GM23338 (cell line): ENCODE measurements at regions not wholly inside any gene's neighbourhood (a gene's known extent, or its start where the extent isn't known, plus 50 kb on each side); places are given as distances from the start of the nearest gene placed in this dataset.

Source experiments
- ATAC-seq: fragments of 200-7000 bp; cut with Tn5 transposase; 3 replicates; pipeline ENCODE4 v1.9.1; 2020
- DNase-seq: peaks from one replicate; pipeline ENCODE4 v3.0.0-alpha.2; 2015; ENCODE audit warnings: low spot score
- H2AFZ ChIP-seq: fragments of 200-600 bp; sonication (generic); 2 replicates; pipeline ENCODE4 v1.8.0; 2016; ENCODE audit warnings: antibody characterized with exemption, mild to moderate bottlenecking, moderate library complexity
- H3F3A ChIP-seq: fragments of 200-600 bp; sonication (generic); replicated peaks from 2 replicates; pipeline ENCODE4 v1.8.0; 2017; ENCODE audit warnings: antibody characterized with exemption, mixed run types, low read depth
- H3K27ac ChIP-seq: fragments of 200-600 bp; sonication (generic); 2 replicates; pipeline ENCODE4 v1.6.1; 2016; ENCODE audit warnings: low read depth
- H3K27me3 ChIP-seq: fragments of 200-600 bp; sonication (generic); 2 replicates; pipeline ENCODE4 v1.8.0; 2016; ENCODE audit warnings: mild to moderate bottlenecking, mixed run types, moderate library complexity; ENCODE audit not compliant: insufficient read depth
- H3K36me3 ChIP-seq: fragments of 200-600 bp; sonication (generic); 2 replicates; pipeline ENCODE4 v1.8.0; 2016; ENCODE audit warnings: mild to moderate bottlenecking; ENCODE audit not compliant: insufficient read depth
- H3K4me1 ChIP-seq: fragments of 200-600 bp; sonication (generic); 2 replicates; pipeline ENCODE4 v1.8.0; 2016; ENCODE audit warnings: mild to moderate bottlenecking, moderate library complexity; ENCODE audit not compliant: insufficient read depth
- H3K4me2 ChIP-seq: fragments of 200-600 bp; sonication (generic); 2 replicates; pipeline ENCODE4 v1.7.1; 2017; ENCODE audit warnings: mixed run types
- H3K4me3 ChIP-seq: fragments of 200-600 bp; sonication (generic); 2 replicates; pipeline ENCODE4 v1.6.1; 2016; ENCODE audit warnings: mixed run types
- H3K79me2 ChIP-seq: fragments of 200-600 bp; sonication (generic); replicated peaks from 2 replicates; pipeline ENCODE4 v1.8.0; 2017; ENCODE audit warnings: mild to moderate bottlenecking; ENCODE audit not compliant: insufficient read depth
- H3K9me2 ChIP-seq: fragments of 200-600 bp; sonication (generic); 2 replicates; pipeline ENCODE4 v1.8.0; 2017; ENCODE audit not compliant: insufficient read depth
- H4K20me1 ChIP-seq: fragments of 200-600 bp; sonication (generic); replicated peaks from 2 replicates; pipeline ENCODE4 v1.8.0; 2017; ENCODE audit warnings: mild to moderate bottlenecking; ENCODE audit not compliant: insufficient read depth
- H3K27ac Mint-ChIP-seq: 2 replicates; pipeline ENCODE4 v1.8.0; 2020; ENCODE audit warnings: inconsistent platforms, mild to moderate bottlenecking, moderate library complexity, mixed read lengths
- H3K27me3 Mint-ChIP-seq: 3 replicates; pipeline ENCODE4 v1.8.0; 2022; ENCODE audit warnings: low read depth, mild to moderate bottlenecking, moderate library complexity, mixed read lengths, inconsistent platforms; ENCODE audit not compliant: insufficient read depth, poor library complexity
- H3K36me3 Mint-ChIP-seq: 3 replicates; pipeline ENCODE4 v1.8.0; 2021; ENCODE audit warnings: low read depth, mild to moderate bottlenecking, inconsistent platforms, moderate library complexity, mixed read lengths
- H3K4me1 Mint-ChIP-seq: 3 replicates; pipeline ENCODE4 v1.8.0; 2020; ENCODE audit warnings: mild to moderate bottlenecking, inconsistent platforms, mixed read lengths
- H3K4me3 Mint-ChIP-seq: 3 replicates; pipeline ENCODE4 v1.8.0; 2021; ENCODE audit warnings: moderate library complexity, mild to moderate bottlenecking, inconsistent platforms, mixed read lengths
- H3K9me3 Mint-ChIP-seq: 3 replicates; pipeline ENCODE4 v1.8.0; 2020; ENCODE audit warnings: moderate library complexity, mild to moderate bottlenecking, inconsistent platforms, mixed read lengths
- CREB1 ChIP-seq: fragments of 250-450 bp; sonication (Bioruptor Pico); IDR thresholded peaks from 2 replicates; pipeline ENCODE4 v1.5.0; 2020; ENCODE audit warnings: low read depth, mild to moderate bottlenecking, moderate library complexity
- CTCF ChIP-seq, 2 experiments: fragments of 200-600 bp in 1 of 2; sonication (generic) in 1 of 2; conservative IDR thresholded peaks; 2 replicates each; pipeline versions ENCODE4 v1.5.1 to v1.6.1; 2016 to 2017; ENCODE audit warnings: antibody characterized with exemption in 2 of 2, low read depth in 2 of 2, mild to moderate bottlenecking in 2 of 2, moderate library complexity in 1 of 2
- EZH2 ChIP-seq: fragments of 200-600 bp; sonication (generic); IDR thresholded peaks from one replicate; pipeline ENCODE4 v1.8.0; 2017; ENCODE audit warnings: antibody characterized with exemption, mild to moderate bottlenecking, low read depth; ENCODE audit not compliant: unreplicated experiment
- EZH2phosphoT487 ChIP-seq: fragments of 200-600 bp; sonication (generic); IDR thresholded peaks from one replicate; pipeline ENCODE4 v1.8.1; 2018; ENCODE audit warnings: antibody characterized with exemption; ENCODE audit not compliant: unreplicated experiment
- REST ChIP-seq: IDR thresholded peaks from one replicate; pipeline ENCODE4 v1.6.1; 2018; ENCODE audit warnings: antibody characterized with exemption; ENCODE audit not compliant: unreplicated experiment
- ZNF114 ChIP-seq: fragments of 250-450 bp; sonication (Bioruptor Pico); IDR thresholded peaks from 2 replicates; pipeline ENCODE4 v1.5.0; 2020; ENCODE audit warnings: mild to moderate bottlenecking, moderate library complexity
- TF ChIP-seq, protein P1 (sequence below): fragments of 250-450 bp; sonication (Bioruptor Pico); IDR thresholded peaks from 2 replicates; pipeline ENCODE4 v1.5.0; 2020; ENCODE audit warnings: mild to moderate bottlenecking, moderate library complexity

- ATAC-seq = no peak
- no peak for TF ChIP-seq EZH2phosphoT487
- no peak for DNase-seq
- no peak overlapping the region for H3K4me3 ChIP-seq
- H3K4me2 ChIP-seq = no peak overlapping the region
- H3K9me2 ChIP-seq = no peaks in the 10 kb centered on the region
- no peaks in the 10 kb centered on the region for H3K36me3 ChIP-seq
- Mint-ChIP-seq H3K27me3 (peaks cover 19% of the 10 kb centered on the region), H3K4me3 (no peak overlapping the region), H3K4me1 (peaks cover 13% of the 10 kb centered on the region), H3K9me3 (peaks cover 8% of the 10 kb centered on the region; the same call in 1 of the 3 replicates), H3K36me3 (no peaks in the 10 kb centered on the region), H3K27ac (no peak overlapping the region)
- no peaks in the 10 kb centered on the region for H3F3A ChIP-seq
- no peak overlapping the region for H2AFZ ChIP-seq
- H3K4me1 ChIP-seq = peaks cover 12% of the 10 kb centered on the region
- H3K27me3 ChIP-seq = peaks cover 15% of the 10 kb centered on the region
- H3K79me2 ChIP-seq = no peaks in the 10 kb centered on the region
- no peaks in the 10 kb centered on the region for H4K20me1 ChIP-seq
- no peak overlapping the region for H3K27ac ChIP-seq
These were observed 56.1 kb upstream of the FOXC1 start for GRCh38 chr6:1553562-1554083.

- Histone ChIP-seq H3K4me3 (no peak overlapping the region), H3F3A (no peaks in the 10 kb centered on the region), H3K4me2 (no peak overlapping the region), H3K36me3 (no peaks in the 10 kb centered on the region), H4K20me1 (no peaks in the 10 kb centered on the region), H3K9me2 (no peaks in the 10 kb centered on the region), H2AFZ (no peak overlapping the region), H3K27me3 (peaks cover 15% of the 10 kb centered on the region), H3K27ac (no peak overlapping the region), H3K4me1 (peaks cover 12% of the 10 kb centered on the region), H3K79me2 (no peaks in the 10 kb centered on the region)
- Mint-ChIP-seq H3K9me3 (peaks cover 8% of the 10 kb centered on the region; the same call in 1 of the 3 replicates), H3K27ac (no peak overlapping the region), H3K4me1 (peaks cover 13% of the 10 kb centered on the region), H3K36me3 (no peaks in the 10 kb centered on the region), H3K27me3 (peaks cover 21% of the 10 kb centered on the region), H3K4me3 (no peak overlapping the region; the same call in 2 of the 3 replicates)
- TF ChIP-seq, protein P1, sequence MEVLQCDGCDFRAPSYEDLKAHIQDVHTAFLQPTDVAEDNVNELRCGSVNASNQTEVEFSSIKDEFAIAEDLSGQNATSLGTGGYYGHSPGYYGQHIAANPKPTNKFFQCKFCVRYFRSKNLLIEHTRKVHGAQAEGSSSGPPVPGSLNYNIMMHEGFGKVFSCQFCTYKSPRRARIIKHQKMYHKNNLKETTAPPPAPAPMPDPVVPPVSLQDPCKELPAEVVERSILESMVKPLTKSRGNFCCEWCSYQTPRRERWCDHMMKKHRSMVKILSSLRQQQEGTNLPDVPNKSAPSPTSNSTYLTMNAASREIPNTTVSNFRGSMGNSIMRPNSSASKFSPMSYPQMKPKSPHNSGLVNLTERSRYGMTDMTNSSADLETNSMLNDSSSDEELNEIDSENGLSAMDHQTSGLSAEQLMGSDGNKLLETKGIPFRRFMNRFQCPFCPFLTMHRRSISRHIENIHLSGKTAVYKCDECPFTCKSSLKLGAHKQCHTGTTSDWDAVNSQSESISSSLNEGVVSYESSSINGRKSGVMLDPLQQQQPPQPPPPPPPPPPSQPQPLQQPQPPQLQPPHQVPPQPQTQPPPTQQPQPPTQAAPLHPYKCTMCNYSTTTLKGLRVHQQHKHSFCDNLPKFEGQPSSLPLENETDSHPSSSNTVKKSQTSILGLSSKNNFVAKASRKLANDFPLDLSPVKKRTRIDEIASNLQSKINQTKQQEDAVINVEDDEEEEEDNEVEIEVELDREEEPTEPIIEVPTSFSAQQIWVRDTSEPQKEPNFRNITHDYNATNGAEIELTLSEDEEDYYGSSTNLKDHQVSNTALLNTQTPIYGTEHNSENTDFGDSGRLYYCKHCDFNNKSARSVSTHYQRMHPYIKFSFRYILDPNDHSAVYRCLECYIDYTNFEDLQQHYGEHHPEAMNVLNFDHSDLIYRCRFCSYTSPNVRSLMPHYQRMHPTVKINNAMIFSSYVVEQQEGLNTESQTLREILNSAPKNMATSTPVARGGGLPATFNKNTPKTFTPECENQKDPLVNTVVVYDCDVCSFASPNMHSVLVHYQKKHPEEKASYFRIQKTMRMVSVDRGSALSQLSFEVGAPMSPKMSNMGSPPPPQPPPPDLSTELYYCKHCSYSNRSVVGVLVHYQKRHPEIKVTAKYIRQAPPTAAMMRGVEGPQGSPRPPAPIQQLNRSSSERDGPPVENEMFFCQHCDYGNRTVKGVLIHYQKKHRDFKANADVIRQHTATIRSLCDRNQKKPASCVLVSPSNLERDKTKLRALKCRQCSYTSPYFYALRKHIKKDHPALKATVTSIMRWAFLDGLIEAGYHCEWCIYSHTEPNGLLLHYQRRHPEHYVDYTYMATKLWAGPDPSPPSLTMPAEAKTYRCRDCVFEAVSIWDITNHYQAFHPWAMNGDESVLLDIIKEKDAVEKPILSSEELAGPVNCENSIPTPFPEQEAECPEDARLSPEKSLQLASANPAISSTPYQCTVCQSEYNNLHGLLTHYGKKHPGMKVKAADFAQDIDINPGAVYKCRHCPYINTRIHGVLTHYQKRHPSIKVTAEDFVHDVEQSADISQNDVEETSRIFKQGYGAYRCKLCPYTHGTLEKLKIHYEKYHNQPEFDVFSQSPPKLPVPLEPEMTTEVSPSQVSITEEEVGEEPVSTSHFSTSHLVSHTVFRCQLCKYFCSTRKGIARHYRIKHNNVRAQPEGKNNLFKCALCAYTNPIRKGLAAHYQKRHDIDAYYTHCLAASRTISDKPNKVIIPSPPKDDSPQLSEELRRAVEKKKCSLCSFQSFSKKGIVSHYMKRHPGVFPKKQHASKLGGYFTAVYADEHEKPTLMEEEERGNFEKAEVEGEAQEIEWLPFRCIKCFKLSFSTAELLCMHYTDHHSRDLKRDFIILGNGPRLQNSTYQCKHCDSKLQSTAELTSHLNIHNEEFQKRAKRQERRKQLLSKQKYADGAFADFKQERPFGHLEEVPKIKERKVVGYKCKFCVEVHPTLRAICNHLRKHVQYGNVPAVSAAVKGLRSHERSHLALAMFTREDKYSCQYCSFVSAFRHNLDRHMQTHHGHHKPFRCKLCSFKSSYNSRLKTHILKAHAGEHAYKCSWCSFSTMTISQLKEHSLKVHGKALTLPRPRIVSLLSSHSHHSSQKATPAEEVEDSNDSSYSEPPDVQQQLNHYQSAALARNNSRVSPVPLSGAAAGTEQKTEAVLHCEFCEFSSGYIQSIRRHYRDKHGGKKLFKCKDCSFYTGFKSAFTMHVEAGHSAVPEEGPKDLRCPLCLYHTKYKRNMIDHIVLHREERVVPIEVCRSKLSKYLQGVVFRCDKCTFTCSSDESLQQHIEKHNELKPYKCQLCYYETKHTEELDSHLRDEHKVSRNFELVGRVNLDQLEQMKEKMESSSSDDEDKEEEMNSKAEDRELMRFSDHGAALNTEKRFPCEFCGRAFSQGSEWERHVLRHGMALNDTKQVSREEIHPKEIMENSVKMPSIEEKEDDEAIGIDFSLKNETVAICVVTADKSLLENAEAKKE (CRISPR knock-in tag) = no peak
- no peak for TF ChIP-seq REST
- no peak for TF ChIP-seq EZH2
- TF ChIP-seq CTCF (conservative IDR thresholded peaks at IDR 0.05; ENCODE audit: low read depth in 2 of 2) = no peak
- no peak for TF ChIP-seq ZNF114
- TF ChIP-seq CREB1 (CRISPR knock-in tag) = no peak
- DNase-seq = no peak
- no peak for ATAC-seq
These were observed 55.6 kb upstream of the FOXC1 start for GRCh38 chr6:1554141-1554475.
